WTC11 (cell line): ENCODE measurements at regions not wholly inside any gene's neighbourhood (a gene's known extent, or its start where the extent isn't known, plus 50 kb on each side); places are given as distances from the start of the nearest gene placed in this dataset.

Source experiments
- CREM ChIP-seq: sonication (generic); formaldehyde crosslinking; IDR thresholded peaks from 2 replicates; pipeline ENCODE4 v1.8.1; 2022; ENCODE audit warnings: mild to moderate bottlenecking, missing genetic modification reagents, moderate library complexity
- CTCF ChIP-seq: fragments of 200-600 bp; IDR thresholded peaks from 2 replicates; pipeline ENCODE4 v1.8.0; 2022; ENCODE audit warnings: antibody characterized with exemption
- ESRRA ChIP-seq: sonication (generic); formaldehyde crosslinking; IDR thresholded peaks from 2 replicates; pipeline ENCODE4 v1.8.1; 2022; ENCODE audit warnings: mild to moderate bottlenecking, missing genetic modification reagents, borderline replicate concordance
- ETV6 ChIP-seq: sonication (generic); formaldehyde crosslinking; IDR thresholded peaks from 2 replicates; pipeline ENCODE4 v1.8.1; 2022; ENCODE audit warnings: mild to moderate bottlenecking, missing genetic modification reagents
- FOXK1 ChIP-seq: sonication (generic); formaldehyde crosslinking; IDR thresholded peaks from 2 replicates; pipeline ENCODE4 v1.8.0; 2022; ENCODE audit warnings: mild to moderate bottlenecking, moderate library complexity, missing genetic modification reagents
- JUN ChIP-seq: sonication (generic); formaldehyde crosslinking; IDR thresholded peaks from 2 replicates; pipeline ENCODE4 v1.8.0; 2023; ENCODE audit warnings: mild to moderate bottlenecking, missing genetic modification reagents
- NR1H2 ChIP-seq: sonication (generic); formaldehyde crosslinking; IDR thresholded peaks from 2 replicates; pipeline ENCODE4 v1.9.0; 2021; ENCODE audit warnings: mild to moderate bottlenecking, moderate library complexity, missing genetic modification reagents
- RELA ChIP-seq: sonication (generic); formaldehyde crosslinking; IDR thresholded peaks from 2 replicates; pipeline ENCODE4 v1.8.1; 2022; ENCODE audit warnings: missing genetic modification reagents, mild to moderate bottlenecking, borderline replicate concordance
- SP1 ChIP-seq: sonication (generic); formaldehyde crosslinking; conservative IDR thresholded peaks from 2 replicates; pipeline ENCODE4 v1.8.1; 2022; ENCODE audit warnings: missing genetic modification reagents
- TCF7 ChIP-seq: sonication (generic); formaldehyde crosslinking; IDR thresholded peaks from 2 replicates; pipeline ENCODE4 v1.8.0; 2022; ENCODE audit warnings: mild to moderate bottlenecking, low read depth, missing genetic modification reagents, moderate library complexity
- TEAD4 ChIP-seq: sonication (generic); formaldehyde crosslinking; IDR thresholded peaks from 2 replicates; pipeline ENCODE4 v1.8.0; 2022; ENCODE audit warnings: mild to moderate bottlenecking, missing genetic modification reagents
- ZNF121 ChIP-seq: sonication (generic); formaldehyde crosslinking; IDR thresholded peaks from 2 replicates; pipeline ENCODE4 v1.8.0; 2023; ENCODE audit warnings: missing genetic modification reagents
- ZNF138 ChIP-seq: sonication (generic); formaldehyde crosslinking; conservative IDR thresholded peaks from 2 replicates; pipeline ENCODE4 v1.8.1; 2022; ENCODE audit warnings: mild to moderate bottlenecking, moderate library complexity, missing genetic modification reagents

GRCh38 chr16:51864575-51864974, 682.4 kb downstream of the TOX3 start:
- TF ChIP-seq NR1H2 (CRISPR knock-in tag) = no peak
- no peak for TF ChIP-seq CTCF
- TF ChIP-seq ZNF121 = no peak
- TF ChIP-seq ZNF138 (CRISPR knock-in tag) = no peak
- TF ChIP-seq RELA (CRISPR knock-in tag) = no peak
- no peak for TF ChIP-seq TCF7 (CRISPR knock-in tag)
- TF ChIP-seq ESRRA (CRISPR knock-in tag) = no peak
- TF ChIP-seq FOXK1 (CRISPR knock-in tag) = no peak
- TF ChIP-seq SP1 (CRISPR knock-in tag) = no peak
- TF ChIP-seq CREM (CRISPR knock-in tag) = no peak
- TF ChIP-seq TEAD4 (CRISPR knock-in tag) = no peak
- TF ChIP-seq JUN = no peak
- no peak for TF ChIP-seq ETV6 (CRISPR knock-in tag)
